GM12892 (cell line): ENCODE measurements at regions not wholly inside any gene's neighbourhood (a gene's known extent, or its start where the extent isn't known, plus 50 kb on each side); places are given as distances from the start of the nearest gene placed in this dataset.

Source experiments
- POLR2A ChIP-seq: IDR thresholded peaks from 2 replicates; pipeline ENCODE4 v1.6.1; 2011; ENCODE audit warnings: low read depth, low read length, control low read depth
- POLR2AphosphoS5 ChIP-seq: IDR thresholded peaks from 2 replicates; pipeline ENCODE4 v1.6.1; 2011; ENCODE audit warnings: low read depth, low read length, control low read depth
- TAF1 ChIP-seq: IDR thresholded peaks from 2 replicates; pipeline ENCODE4 v1.6.1; 2011; ENCODE audit warnings: low read depth, mild to moderate bottlenecking, control low read depth, low read length, borderline replicate concordance

- TF ChIP-seq POLR2AphosphoS5, result no peak
- no peak for TF ChIP-seq POLR2A
- TF ChIP-seq TAF1, result no peak
These were observed 181.8 kb upstream of the MCHR2 start for GRCh38 chr6:100175814-100176310.
